HCT116 (cell line): ENCODE measurements at regions not wholly inside any gene's neighbourhood (a gene's known extent, or its start where the extent isn't known, plus 50 kb on each side); places are given as distances from the start of the nearest gene placed in this dataset.

Source experiments
- ATAC-seq: fragments of 200-7000 bp; cut with Tn5 transposase; 2 replicates; pipeline ENCODE4 v1.9.1; 2020; ENCODE audit warnings: mild to moderate bottlenecking, moderate library complexity
- BruUV-seq: library from RNA; stranded (reverse); fragments of 400-500 nt; replicated peaks from 2 replicates; lab custom pipeline; 2021; lab: Mats Ljungman, UMichigan
- CTCF ChIA-PET: fragments of 300-600 bp; sonication (Branson Sonifier 250); formaldehyde crosslinking; loops from one replicate; lab custom pipeline; 2021; ENCODE audit warnings: antibody characterized with exemption; lab: Charles Lee
- POLR2A ChIA-PET: fragments of 300-600, 350-600 bp; sonication (Branson Sonifier 250); formaldehyde crosslinking; loops from one replicate; lab custom pipeline; 2021; ENCODE audit warnings: antibody characterized with exemption; lab: Charles Lee
- RAD21 ChIA-PET, 2 experiments: fragments of 300-600 bp; sonication (Branson Sonifier 250); formaldehyde crosslinking; loops; one replicate each; lab custom pipeline; 2023; ENCODE audit warnings: low total read pairs in 2 of 2; ENCODE audit not compliant: uncharacterized antibody in 2 of 2, unreplicated experiment in 2 of 2, low non-redundant PET in 1 of 2; lab: Charles Lee
- DNase-seq: peaks from one replicate; pipeline ENCODE4 v3.0.0-alpha.2; 2010; ENCODE audit warnings: low read depth, low spot score
- H2AFZ ChIP-seq: fragments of 200-600 bp; shearing (Covaris generic), sonication (generic); 2 replicates; pipeline ENCODE4 v1.6.1; 2017; ENCODE audit warnings: low read depth, mixed run types, mixed read lengths, antibody characterized with exemption, low read length; ENCODE audit not compliant: poor library complexity, severe bottlenecking
- H3K27ac ChIP-seq: 2 replicates; pipeline ENCODE4 v1.5.1; 2012; ENCODE audit warnings: low read depth, low read length
- H3K27me3 ChIP-seq: fragments of 200-600 bp; sonication (generic); 2 replicates; pipeline ENCODE4 v1.6.1; 2016; ENCODE audit warnings: mixed run types, low read length, mixed read lengths; ENCODE audit not compliant: insufficient read depth
- H3K36me3 ChIP-seq, 2 experiments: fragments of 200-500 bp in 1 of 2; fragments of 200-600 bp in 1 of 2; sonication (Bioruptor generic) in 1 of 2; sonication (generic) in 1 of 2; 2 replicates each; pipeline versions ENCODE4 v1.5.1 to v1.6.1; 2014 to 2016; ENCODE audit warnings: low read length in 2 of 2, inconsistent platforms in 1 of 2, mixed read lengths in 1 of 2, mixed run types in 1 of 2; ENCODE audit not compliant: insufficient read depth in 2 of 2, control insufficient read depth in 1 of 2
- H3K4me1 ChIP-seq, 2 experiments: fragments of 200-600 bp in 1 of 2; sonication (generic) in 1 of 2; 2 replicates each; pipeline versions ENCODE4 v1.5.1 to v1.6.1; 2012 to 2017; ENCODE audit warnings: low read length in 2 of 2, inconsistent platforms in 1 of 2, mild to moderate bottlenecking in 1 of 2, mixed read lengths in 1 of 2, mixed run types in 1 of 2, moderate library complexity in 1 of 2; ENCODE audit not compliant: insufficient read depth in 2 of 2, control insufficient read depth in 1 of 2
- H3K4me2 ChIP-seq: fragments of 200-600 bp; sonication (generic); 2 replicates; pipeline ENCODE4 v1.6.1; 2017; ENCODE audit warnings: mixed run types, low read length, mixed read lengths
- H3K4me3 ChIP-seq, 2 experiments: fragments of 200-600 bp in 1 of 2; sonication (generic) in 1 of 2; replicated peaks in 1 of 2; 2 replicates each; pipeline ENCODE4 v1.5.1; 2011 to 2016; ENCODE audit warnings: low read length in 2 of 2, control low read depth in 1 of 2, low read depth in 1 of 2, mild to moderate bottlenecking in 1 of 2, mixed read lengths in 1 of 2, mixed run types in 1 of 2
- H3K79me2 ChIP-seq: fragments of 200-600 bp; sonication (generic); 2 replicates; pipeline ENCODE4 v1.6.1; 2017; ENCODE audit warnings: mild to moderate bottlenecking, mixed run types, low read length, moderate library complexity, mixed read lengths; ENCODE audit not compliant: insufficient read depth
- H3K9ac ChIP-seq: fragments of 200-600 bp; sonication (generic); 2 replicates; pipeline ENCODE4 v1.6.1; 2016; ENCODE audit warnings: low read length, mixed read lengths
- H3K9me2 ChIP-seq: fragments of 200-600 bp; sonication (generic), shearing (Covaris generic); 2 replicates; pipeline ENCODE4 v1.6.1; 2017; ENCODE audit warnings: mixed run types, mild to moderate bottlenecking, moderate library complexity; ENCODE audit not compliant: insufficient read depth
- H3K9me3 ChIP-seq, 2 experiments: fragments of 200-500 bp in 1 of 2; fragments of 200-600 bp in 1 of 2; sonication (Bioruptor generic) in 1 of 2; sonication (generic) in 1 of 2; 2 replicates each; pipeline ENCODE4 v1.6.1; 2014 to 2017; ENCODE audit warnings: low read length in 2 of 2, mixed read lengths in 2 of 2, inconsistent platforms in 1 of 2, low read depth in 1 of 2, mild to moderate bottlenecking in 1 of 2, mixed run types in 1 of 2, moderate library complexity in 1 of 2; ENCODE audit not compliant: control insufficient read depth in 1 of 2, insufficient read depth in 1 of 2
- H4K20me1 ChIP-seq: fragments of 200-600 bp; sonication (generic), shearing (Covaris generic); 2 replicates; pipeline ENCODE4 v1.6.1; 2017; ENCODE audit warnings: mixed run types, mild to moderate bottlenecking, moderate library complexity; ENCODE audit not compliant: insufficient read depth
- CBX3 ChIP-seq: IDR thresholded peaks from 2 replicates; pipeline ENCODE4 v1.6.1; 2012; ENCODE audit warnings: low read depth
- EGR1 ChIP-seq: IDR thresholded peaks from 2 replicates; pipeline ENCODE4 v1.6.1; 2012; ENCODE audit warnings: low read depth
- EZH2 ChIP-seq: fragments of 200-600 bp; sonication (generic); IDR thresholded peaks from 2 replicates; pipeline ENCODE4 v1.6.1; 2017; ENCODE audit warnings: antibody characterized with exemption, mixed run types
- EZH2phosphoT487 ChIP-seq: fragments of 200-600 bp; IDR thresholded peaks from 2 replicates; pipeline ENCODE4 v1.6.1; 2018; ENCODE audit warnings: antibody characterized with exemption, borderline replicate concordance
- JUND ChIP-seq: IDR thresholded peaks from 2 replicates; pipeline ENCODE4 v1.6.1; 2012
- POLR2A ChIP-seq: IDR thresholded peaks from 2 replicates; pipeline ENCODE4 v1.7.0; 2011; ENCODE audit warnings: borderline replicate concordance; ENCODE audit not compliant: insufficient read depth, insufficient read length; ENCODE audit errors: extremely low read depth
- SIN3A ChIP-seq: IDR thresholded peaks from 2 replicates; pipeline ENCODE4 v1.6.1; 2012; ENCODE audit warnings: low read depth
- SP1 ChIP-seq: IDR thresholded peaks from 2 replicates; pipeline ENCODE4 v1.6.1; 2012; ENCODE audit warnings: low read depth
- SRF ChIP-seq: IDR thresholded peaks from 2 replicates; pipeline ENCODE4 v1.6.1; 2012; ENCODE audit warnings: low read depth
- TCF7L2 ChIP-seq: IDR thresholded peaks from 2 replicates; pipeline ENCODE4 v1.7.0; 2011; ENCODE audit warnings: borderline replicate concordance, inconsistent platforms; ENCODE audit not compliant: insufficient read depth, insufficient read length; ENCODE audit errors: extremely low read depth
- YY1 ChIP-seq: IDR thresholded peaks from 2 replicates; pipeline ENCODE4 v1.6.1; 2011; ENCODE audit warnings: low read length, low read depth, moderate library complexity, mild to moderate bottlenecking; ENCODE audit not compliant: insufficient replicate concordance; ENCODE audit errors: extremely low read depth
- ZNF274 ChIP-seq: fragments of 200-500 bp; sonication (Bioruptor generic); IDR thresholded peaks from 2 replicates; pipeline ENCODE4 v1.6.1; 2014; ENCODE audit warnings: mild to moderate bottlenecking, low read depth, low read length, inconsistent platforms
- intact Hi-C: fragments of 100-400 bp; cut with micrococcal nuclease; formaldehyde crosslinking; loops from 2 replicates; pipeline ENCODE4 v1.10.0; 2022
- TF ChIP-seq, protein P1 (sequence below), 3 experiments: fragments of 200-600 bp in 1 of 3; sonication (generic) in 1 of 3; IDR thresholded peaks in 2 of 3; conservative IDR thresholded peaks in 1 of 3; 2 replicates each; pipeline ENCODE4 v1.5.1; 2012 to 2017; ENCODE audit warnings: low read depth in 2 of 3, low read length in 2 of 3, antibody characterized with exemption in 1 of 3, borderline replicate concordance in 1 of 3, control low read depth in 1 of 3, mild to moderate bottlenecking in 1 of 3, mixed read lengths in 1 of 3, mixed run types in 1 of 3, moderate library complexity in 1 of 3; ENCODE audit not compliant: insufficient read depth in 1 of 3

DNA sequence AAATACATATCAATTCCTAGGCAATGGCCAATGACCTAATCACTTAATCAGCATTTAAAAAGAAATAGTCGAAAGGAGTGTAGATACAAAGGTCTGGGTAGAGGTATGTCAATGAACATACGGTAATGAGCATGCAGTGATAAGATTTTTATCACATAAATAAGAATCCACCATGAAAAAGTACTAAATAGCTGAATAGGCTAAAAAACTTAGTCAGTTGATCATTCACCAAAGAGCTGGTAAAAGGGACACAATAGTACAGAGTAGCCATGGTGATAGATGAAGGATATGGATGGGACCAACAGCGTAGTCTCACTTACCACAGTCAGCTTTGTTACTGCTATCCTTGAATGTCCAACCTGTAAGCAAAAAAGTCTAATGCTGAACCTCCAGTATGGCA lies 1018.6 kb upstream of the EYS start:
- H3K9ac ChIP-seq: no peak overlapping the region
- DNase-seq (no peak), ATAC-seq (no peak)
- ChIA-PET RAD21 (no interaction called here), POLR2A (no interaction called here), CTCF (no interaction called here)
- no peaks in the 10 kb centered on the region for H3K9me2 ChIP-seq
- no peaks in the 10 kb centered on the region for H3K4me1 ChIP-seq
- H3K27me3 ChIP-seq: no peaks in the 10 kb centered on the region
- H3K4me3 ChIP-seq: no peak overlapping the region
- H3K27ac ChIP-seq: no peak overlapping the region
- no peak overlapping the region for H3K4me2 ChIP-seq
- H3K79me2 ChIP-seq: no peaks in the 10 kb centered on the region
- H4K20me1 ChIP-seq: no peaks in the 10 kb centered on the region
- intact Hi-C loops: no loop called here
- BruUV-seq: no TSS peak
- no peak overlapping the region for H2AFZ ChIP-seq
- no peaks in the 10 kb centered on the region for H3K36me3 ChIP-seq
- H3K9me3 ChIP-seq: peaks cover 0 to 5% of the 10 kb centered on the region in 2 experiments; a peak in 2 of 4 replicates
- TF ChIP-seq EGR1: no peak
- no peak for TF ChIP-seq SIN3A
- TF ChIP-seq, protein P1, sequence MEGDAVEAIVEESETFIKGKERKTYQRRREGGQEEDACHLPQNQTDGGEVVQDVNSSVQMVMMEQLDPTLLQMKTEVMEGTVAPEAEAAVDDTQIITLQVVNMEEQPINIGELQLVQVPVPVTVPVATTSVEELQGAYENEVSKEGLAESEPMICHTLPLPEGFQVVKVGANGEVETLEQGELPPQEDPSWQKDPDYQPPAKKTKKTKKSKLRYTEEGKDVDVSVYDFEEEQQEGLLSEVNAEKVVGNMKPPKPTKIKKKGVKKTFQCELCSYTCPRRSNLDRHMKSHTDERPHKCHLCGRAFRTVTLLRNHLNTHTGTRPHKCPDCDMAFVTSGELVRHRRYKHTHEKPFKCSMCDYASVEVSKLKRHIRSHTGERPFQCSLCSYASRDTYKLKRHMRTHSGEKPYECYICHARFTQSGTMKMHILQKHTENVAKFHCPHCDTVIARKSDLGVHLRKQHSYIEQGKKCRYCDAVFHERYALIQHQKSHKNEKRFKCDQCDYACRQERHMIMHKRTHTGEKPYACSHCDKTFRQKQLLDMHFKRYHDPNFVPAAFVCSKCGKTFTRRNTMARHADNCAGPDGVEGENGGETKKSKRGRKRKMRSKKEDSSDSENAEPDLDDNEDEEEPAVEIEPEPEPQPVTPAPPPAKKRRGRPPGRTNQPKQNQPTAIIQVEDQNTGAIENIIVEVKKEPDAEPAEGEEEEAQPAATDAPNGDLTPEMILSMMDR (IDR thresholded peaks at IDR 0.05 in 2 of 3, conservative IDR thresholded peaks at IDR 0.05 in 1 of 3; ENCODE audit: borderline replicate concordance in 1 of 3, insufficient read depth in 1 of 3, low read depth in 2 of 3, low read length in 2 of 3): no peak
- no peak for TF ChIP-seq JUND
- no peak for TF ChIP-seq EZH2phosphoT487
- no peak for TF ChIP-seq POLR2A
- no peak for TF ChIP-seq ZNF274
- TF ChIP-seq TCF7L2: no peak
- TF ChIP-seq EZH2: no peak
- no peak for TF ChIP-seq SP1
- no peak for TF ChIP-seq SRF
- no peak for TF ChIP-seq CBX3
- TF ChIP-seq YY1: no peak
- TF ChIP-seq, all 23 proteins: peak for 0
